Gastroesophageal sphincter (tissue), 4 donors: ENCODE measurements at regions not wholly inside any gene's neighbourhood (a gene's known extent, or its start where the extent isn't known, plus 50 kb on each side); places are given as distances from the start of the nearest gene placed in this dataset.

ENCODE experiments used
- ATAC-seq: fragments of 150-250 bp; one replicate; pipeline ENCODE4 v1.9.1; 2016; ENCODE audit warnings: mild to moderate bottlenecking, moderate library complexity
- H3K27ac ChIP-seq, 4 donors: fragments of 200-600 bp; sonication (generic) in 3 of 4; 1 replicate in 3 of 4; 2 replicates in 1 of 4; pipeline ENCODE4 v1.5.1; 2016 to 2019
- H3K27me3 ChIP-seq: fragments of 200-600 bp; sonication (generic); one replicate; pipeline ENCODE4 v1.5.1; 2019
- H3K36me3 ChIP-seq, 2 donors: fragments of 200-600 bp; sonication (generic); one replicate each; pipeline ENCODE4 v1.5.1; 2019; ENCODE audit warnings: control low read depth in 1 of 2
- H3K4me1 ChIP-seq, 3 donors: fragments of 200-600 bp; sonication (generic); 1 replicate in 2 of 3; 2 replicates in 1 of 3; pipeline ENCODE4 v1.5.1; 2016 to 2019; ENCODE audit warnings: control low read depth in 2 of 3
- H3K4me3 ChIP-seq, 2 donors: fragments of 200-600 bp; sonication (generic); one replicate each; pipeline ENCODE4 v1.5.1; 2019; ENCODE audit warnings: mild to moderate bottlenecking in 1 of 2, moderate library complexity in 1 of 2
- H3K9me3 ChIP-seq, 3 donors: fragments of 200-600 bp; sonication (generic); one replicate each; pipeline ENCODE4 v1.5.1; 2017 to 2019; ENCODE audit warnings: control low read depth in 2 of 3
- CTCF ChIP-seq, 4 experiments: fragments of 200-600 bp in 2 of 4; fragments of 450-650 bp in 2 of 4; sonication (generic) in 1 of 4; IDR thresholded peaks; one replicate each; pipeline ENCODE4 v1.5.1; 2017 to 2019; ENCODE audit warnings: antibody characterized with exemption in 4 of 4, mild to moderate bottlenecking in 2 of 4, moderate library complexity in 2 of 4
- EP300 ChIP-seq: sonication (generic); formaldehyde crosslinking; IDR thresholded peaks from one replicate; pipeline ENCODE4 v1.6.1; 2017; ENCODE audit warnings: antibody characterized with exemption, mild to moderate bottlenecking
- POLR2A ChIP-seq, 2 donors: fragments of 450-650 bp; IDR thresholded peaks; one replicate each; pipeline ENCODE4 v1.6.1; 2017; ENCODE audit warnings: antibody characterized with exemption in 2 of 2, mild to moderate bottlenecking in 2 of 2, moderate library complexity in 1 of 2
- POLR2AphosphoS5 ChIP-seq: sonication (generic); formaldehyde crosslinking; IDR thresholded peaks from one replicate; pipeline ENCODE4 v1.6.1; 2017; ENCODE audit warnings: antibody characterized with exemption
- WGBS, 2 donors: methylation state at CpG; one replicate each; pipeline ENCODE4 v1.1.5; 2018; ENCODE audit warnings: low coverage in 1 of 2; 5-methylcytosine and 5-hydroxymethylcytosine counted together

DNA sequence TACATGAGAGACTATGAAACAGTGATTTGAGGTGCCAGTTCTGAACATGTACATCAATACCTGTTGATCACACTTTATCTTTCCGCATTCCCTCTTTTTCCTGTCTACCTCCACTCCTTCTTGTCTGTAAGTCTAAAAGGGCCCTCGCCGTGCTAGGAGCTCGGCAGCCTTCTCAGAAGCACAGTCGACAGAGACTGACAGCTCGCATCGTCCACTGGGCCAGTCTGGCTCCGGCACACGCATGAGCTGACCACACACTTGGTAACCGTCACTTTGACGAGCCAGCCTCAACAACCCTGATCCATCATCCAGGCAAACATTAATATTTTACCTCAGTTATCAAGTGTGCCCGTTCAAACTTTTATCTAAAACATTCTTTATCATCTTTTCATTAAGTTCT, 265.3 kb downstream of the TFAP2A start:
- no peak for TF ChIP-seq POLR2AphosphoS5
- TF ChIP-seq EP300 = no peak
- no peak for TF ChIP-seq CTCF (IDR thresholded peaks at IDR 0.05)
- no peak for TF ChIP-seq POLR2A (IDR thresholded peaks at IDR 0.05)
- ATAC-seq = no peak
- H3K36me3 ChIP-seq = no peaks in the 10 kb centered on the region
- whole genome bisulfite sequencing, 2 donors = 44 to 61% methylated on average over 12 of the region's 12 CpGs
- H3K27ac ChIP-seq = no peak overlapping the region
- H3K4me1 ChIP-seq = no peaks in the 10 kb centered on the region
- no peaks in the 10 kb centered on the region for H3K9me3 ChIP-seq
- peaks cover 4% of the 10 kb centered on the region for H3K27me3 ChIP-seq
- no peak overlapping the region for H3K4me3 ChIP-seq

DNA sequence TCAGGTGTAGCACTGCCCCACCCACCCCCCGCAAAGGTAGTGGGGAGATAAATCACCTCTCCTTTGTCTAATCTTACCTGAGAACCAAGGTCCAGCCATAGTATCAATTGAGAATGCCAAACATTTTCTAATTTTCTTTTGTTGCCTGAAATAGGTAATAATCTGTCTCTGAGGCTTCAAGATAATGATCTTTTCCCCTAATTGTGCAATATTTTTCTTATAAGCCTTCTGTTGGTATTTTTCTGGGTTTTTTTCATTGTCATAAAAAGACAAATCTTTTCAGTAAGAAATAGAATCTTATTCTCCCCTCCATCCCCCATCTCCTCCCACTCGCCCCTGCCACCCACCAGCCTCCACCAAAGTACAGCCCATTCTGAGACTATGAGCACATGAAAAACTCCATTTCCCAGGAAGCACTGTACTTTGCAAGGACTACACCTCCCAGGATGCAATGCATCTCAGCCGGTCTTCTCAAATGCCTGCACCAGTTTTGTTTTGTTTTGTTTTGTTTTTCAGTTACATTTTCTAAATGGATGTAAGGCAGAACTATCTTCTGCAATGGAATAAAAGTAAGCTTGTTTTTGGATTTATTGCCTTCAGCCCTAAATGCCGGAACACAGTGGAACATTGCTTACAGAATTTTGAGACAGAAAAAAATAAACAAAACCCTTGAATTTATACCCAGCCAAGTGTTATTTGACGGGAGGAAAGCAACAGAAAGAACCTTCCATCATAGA, 268.0 kb downstream of the TFAP2A start:
- H3K4me1 ChIP-seq = no peaks in the 10 kb centered on the region
- TF ChIP-seq EP300 (no peak), POLR2AphosphoS5 (no peak), CTCF (IDR thresholded peaks at IDR 0.05) (no peak), POLR2A (IDR thresholded peaks at IDR 0.05) (no peak)
- H3K9me3 ChIP-seq = no peaks in the 10 kb centered on the region
- no peak overlapping the region for H3K27ac ChIP-seq
- no peaks in the 10 kb centered on the region for H3K36me3 ChIP-seq
- WGBS, 2 donors = 2 to 29% methylated on average over 4 to 5 of the region's 5 CpGs
- H3K27me3 ChIP-seq = peaks cover 4% of the 10 kb centered on the region
- peak overlapping the region in 1 of 2 donors; percentile 37 for H3K4me3 ChIP-seq
- ATAC-seq = peak; percentile 53

- no peaks in the 10 kb centered on the region for H3K36me3 ChIP-seq
- H3K4me3 ChIP-seq = no peak overlapping the region
- ATAC-seq = no peak
- TF ChIP-seq POLR2AphosphoS5 (no peak), POLR2A (IDR thresholded peaks at IDR 0.05) (no peak), CTCF (IDR thresholded peaks at IDR 0.05) (no peak), EP300 (no peak)
- H3K27ac ChIP-seq = no peak overlapping the region
- H3K4me1 ChIP-seq = no peaks in the 10 kb centered on the region
- H3K27me3 ChIP-seq = peaks cover 8% of the 10 kb centered on the region
- 69 to 71% methylated on average over 1 of the region's 1 CpG for WGBS, 2 donors
- H3K9me3 ChIP-seq = no peaks in the 10 kb centered on the region
These were observed 270.1 kb downstream of the TFAP2A start for GRCh38 chr6:10144772-10145171.

DNA sequence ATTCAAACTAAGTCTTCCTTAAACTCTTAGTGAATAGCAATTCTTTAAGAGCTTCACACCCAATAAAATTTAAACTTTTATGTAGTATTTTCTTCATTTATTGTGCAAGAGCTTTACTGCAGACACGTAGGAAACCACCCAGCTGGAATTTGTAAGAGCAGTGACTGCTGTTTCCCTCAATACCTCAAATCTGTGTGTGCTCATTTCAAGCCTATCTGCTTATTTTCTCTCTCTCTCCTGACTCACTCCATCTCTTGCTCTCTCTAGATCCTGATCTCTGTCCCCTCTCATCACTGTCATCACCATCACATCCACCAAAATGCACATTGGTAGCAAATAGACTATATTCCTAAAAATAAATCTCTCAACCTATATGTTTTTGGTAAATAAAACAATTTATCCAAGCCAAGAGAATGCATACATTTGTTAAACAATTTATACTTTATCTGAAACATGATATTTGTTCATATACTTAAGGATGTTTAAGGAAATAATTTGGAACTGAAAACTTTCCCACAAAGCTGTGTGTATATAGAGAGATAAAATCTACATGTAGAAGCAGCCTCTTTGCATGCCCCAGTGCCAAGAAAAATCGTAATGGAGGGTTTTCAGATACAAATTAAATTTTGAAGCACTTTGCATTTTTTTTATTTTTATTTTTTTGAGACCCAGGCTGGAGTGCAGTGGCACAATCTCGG, 273.0 kb downstream of the TFAP2A start:
- 60 to 63% methylated on average over 3 of the region's 3 CpGs for WGBS, 2 donors
- H3K27ac ChIP-seq = no peak overlapping the region
- peaks cover 0 to 5% (median 0%) of the 10 kb centered on the region in 3 donors for H3K9me3 ChIP-seq

More for the DNA sequence above, 273.0 kb downstream of the TFAP2A start:
- no peaks in the 10 kb centered on the region for H3K4me1 ChIP-seq
- no peak overlapping the region for H3K4me3 ChIP-seq
- TF ChIP-seq EP300 = no peak
- no peak for TF ChIP-seq POLR2AphosphoS5
- no peak for TF ChIP-seq POLR2A (IDR thresholded peaks at IDR 0.05)
- no peak for TF ChIP-seq CTCF (IDR thresholded peaks at IDR 0.05)
- no peaks in the 10 kb centered on the region for H3K36me3 ChIP-seq
- no peak for ATAC-seq
- H3K27me3 ChIP-seq = peaks cover 4% of the 10 kb centered on the region
